Naive thymus-derived CD4-positive, alpha-beta T cell (primary cell): ENCODE measurements at regions not wholly inside any gene's neighbourhood (a gene's known extent, or its start where the extent isn't known, plus 50 kb on each side); places are given as distances from the start of the nearest gene placed in this dataset.

Experiments
- ATAC-seq: fragments of 150-1000 bp; cut with Tn5 transposase; 2 replicates; pipeline ENCODE4 v1.10.0; 2021; ENCODE audit warnings: mild to moderate bottlenecking, moderate library complexity
- CTCF ChIA-PET: fragments of 350-600 bp; sonication (Branson Sonifier 250); formaldehyde crosslinking; loops from one replicate; lab custom pipeline; 2021; ENCODE audit warnings: antibody characterized with exemption; lab: Charles Lee
- POLR2A ChIA-PET: fragments of 350-600 bp; sonication (Branson Sonifier 250); formaldehyde crosslinking; loops from one replicate; lab custom pipeline; 2021; ENCODE audit warnings: antibody characterized with exemption, inconsistent platforms; lab: Charles Lee
- DNase-seq, 9 donors: peaks; one replicate each; pipeline versions ENCODE4 v3.0.0 to v3.0.0-alpha.2; 2020 to 2022; ENCODE audit warnings: mixed read lengths in 1 of 9
- H3K27ac ChIP-seq: one replicate; pipeline ENCODE4 v1.7.0; 2013; ENCODE audit warnings: mild to moderate bottlenecking, low read depth, low read length, moderate library complexity
- H3K27me3 ChIP-seq, 2 donors: one replicate each; pipeline ENCODE4 v1.7.0; 2013; ENCODE audit warnings: low read length in 2 of 2, mild to moderate bottlenecking in 2 of 2, moderate library complexity in 2 of 2; ENCODE audit not compliant: control insufficient read depth in 2 of 2, insufficient read depth in 2 of 2
- H3K36me3 ChIP-seq, 3 experiments: 1 replicate in 2 of 3; 2 replicates in 1 of 3; pipeline ENCODE4 v1.7.0; 2013; ENCODE audit warnings: low read length in 3 of 3, mild to moderate bottlenecking in 3 of 3, moderate library complexity in 1 of 3; ENCODE audit not compliant: insufficient read depth in 3 of 3, control insufficient read depth in 2 of 3
- H3K4me1 ChIP-seq, 2 donors: one replicate each; pipeline ENCODE4 v1.7.0; 2013; ENCODE audit warnings: low read length in 2 of 2, mild to moderate bottlenecking in 2 of 2, moderate library complexity in 1 of 2; ENCODE audit not compliant: control insufficient read depth in 2 of 2, insufficient read depth in 2 of 2
- H3K4me3 ChIP-seq: 2 replicates; pipeline ENCODE4 v1.7.0; 2013; ENCODE audit warnings: mild to moderate bottlenecking, low read length
- H3K9me3 ChIP-seq, 3 experiments: 1 replicate in 2 of 3; 2 replicates in 1 of 3; pipeline ENCODE4 v1.7.0; 2013; ENCODE audit warnings: low read length in 3 of 3; ENCODE audit not compliant: control insufficient read depth in 2 of 3
- H3K27ac Mint-ChIP-seq, 9 donors: one replicate each; pipeline ENCODE4 v1.8.0; 2020 to 2022; ENCODE audit warnings: mixed read lengths in 9 of 9, mild to moderate bottlenecking in 8 of 9, moderate library complexity in 5 of 9, inconsistent platforms in 2 of 9
- H3K27me3 Mint-ChIP-seq, 5 donors: one replicate each; pipeline ENCODE4 v1.8.0; 2021 to 2022; ENCODE audit warnings: mixed read lengths in 5 of 5, mild to moderate bottlenecking in 1 of 5
- H3K36me3 Mint-ChIP-seq, 5 donors: one replicate each; pipeline ENCODE4 v1.8.0; 2020 to 2022; ENCODE audit warnings: mixed read lengths in 5 of 5, mild to moderate bottlenecking in 3 of 5, inconsistent platforms in 1 of 5
- H3K4me1 Mint-ChIP-seq, 7 donors: one replicate each; pipeline ENCODE4 v1.8.0; 2020 to 2022; ENCODE audit warnings: mixed read lengths in 7 of 7, mild to moderate bottlenecking in 3 of 7, inconsistent platforms in 1 of 7
- H3K4me3 Mint-ChIP-seq, 10 donors: one replicate each; pipeline ENCODE4 v1.8.0; 2020 to 2022; ENCODE audit warnings: mild to moderate bottlenecking in 10 of 10, mixed read lengths in 10 of 10, moderate library complexity in 6 of 10, inconsistent platforms in 2 of 10
- H3K9me3 Mint-ChIP-seq, 11 donors: one replicate each; pipeline ENCODE4 v1.8.0; 2020 to 2022; ENCODE audit warnings: mixed read lengths in 11 of 11, mild to moderate bottlenecking in 4 of 11, inconsistent platforms in 1 of 11, moderate library complexity in 1 of 11
- intact Hi-C, 2 donors: fragments of 100-400 bp; cut with micrococcal nuclease; formaldehyde crosslinking; loops; one replicate each; pipeline ENCODE4 v1.15.1; 2023

- no peak for DNase-seq
- peaks cover 0 to 2% (median 0%) of the 10 kb centered on the region in 11 donors for H3K9me3 Mint-ChIP-seq
- H3K36me3 ChIP-seq, result no peaks in the 10 kb centered on the region
- H3K4me3 ChIP-seq, result no peak overlapping the region
- H3K36me3 Mint-ChIP-seq, result no peaks in the 10 kb centered on the region
- no peak for ATAC-seq
- intact Hi-C loops, result no loop called here
- no peak overlapping the region for H3K4me3 Mint-ChIP-seq
- POLR2A ChIA-PET, result no interaction called here
- H3K27ac Mint-ChIP-seq, result no peak overlapping the region
- H3K27me3 Mint-ChIP-seq, result peaks cover 4 to 18% (median 8%) of the 10 kb centered on the region in 5 donors
- H3K9me3 ChIP-seq, result no peaks in the 10 kb centered on the region
- no peaks in the 10 kb centered on the region for H3K27me3 ChIP-seq
- H3K27ac ChIP-seq, result no peak overlapping the region
- no peaks in the 10 kb centered on the region for H3K4me1 ChIP-seq
- CTCF ChIA-PET, result no interaction called here
- no peaks in the 10 kb centered on the region for H3K4me1 Mint-ChIP-seq
Observed at GRCh38 chr3:161156936-161157335, 51.8 kb upstream of the B3GALNT1 start.

- DNase-seq (no peak), ATAC-seq (no peak)
- ChIA-PET POLR2A (interaction anchor here (0.9 kb wide), 1 partner anchor 22 kb away, joined by 3 read pairs; no protein-coding TSS in a partner anchor), CTCF (no interaction called here)
- peaks cover 0 to 15% (median 5%) of the 10 kb centered on the region in 11 donors for H3K9me3 Mint-ChIP-seq
- no peak overlapping the region for H3K4me3 ChIP-seq
- intact Hi-C loops, result no loop called here
- peaks cover 0 to 3% (median 0%) of the 10 kb centered on the region in 5 donors for H3K36me3 Mint-ChIP-seq
- H3K4me1 Mint-ChIP-seq, result peaks cover 0 to 2% (median 0%) of the 10 kb centered on the region in 7 donors
- no peak overlapping the region for H3K27ac Mint-ChIP-seq
- H3K9me3 ChIP-seq, result no peaks in the 10 kb centered on the region
- no peaks in the 10 kb centered on the region for H3K4me1 ChIP-seq
- H3K36me3 ChIP-seq, result no peaks in the 10 kb centered on the region
- H3K27ac ChIP-seq, result no peak overlapping the region
- peaks cover 0 to 18% (median 5%) of the 10 kb centered on the region in 5 donors for H3K27me3 Mint-ChIP-seq
- H3K27me3 ChIP-seq, result no peaks in the 10 kb centered on the region
- H3K4me3 Mint-ChIP-seq, result no peak overlapping the region
Observed at GRCh38 chr3:161161603-161162002, 56.5 kb upstream of the B3GALNT1 start.

GRCh38 chr3:161163297-161163696, 57.8 kb upstream of the NMD3 start:
- intact Hi-C loops, result no loop called here
- Histone ChIP-seq H3K4me1 (no peaks in the 10 kb centered on the region), H3K9me3 (no peaks in the 10 kb centered on the region), H3K4me3 (no peak overlapping the region), H3K27me3 (no peaks in the 10 kb centered on the region), H3K36me3 (no peaks in the 10 kb centered on the region), H3K27ac (no peak overlapping the region)
- H3K4me3 Mint-ChIP-seq, result no peak overlapping the region
- DNase-seq (no peak), ATAC-seq (no peak)
- ChIA-PET CTCF (no interaction called here), POLR2A (no interaction called here)
- peaks cover 0 to 3% (median 0%) of the 10 kb centered on the region in 5 donors for H3K36me3 Mint-ChIP-seq
- peaks cover 0 to 15% (median 5%) of the 10 kb centered on the region in 11 donors for H3K9me3 Mint-ChIP-seq
- H3K27ac Mint-ChIP-seq, result no peak overlapping the region
- peaks cover 0 to 12% (median 4%) of the 10 kb centered on the region in 5 donors for H3K27me3 Mint-ChIP-seq
- H3K4me1 Mint-ChIP-seq, result peaks cover 0 to 2% (median 0%) of the 10 kb centered on the region in 7 donors

DNA sequence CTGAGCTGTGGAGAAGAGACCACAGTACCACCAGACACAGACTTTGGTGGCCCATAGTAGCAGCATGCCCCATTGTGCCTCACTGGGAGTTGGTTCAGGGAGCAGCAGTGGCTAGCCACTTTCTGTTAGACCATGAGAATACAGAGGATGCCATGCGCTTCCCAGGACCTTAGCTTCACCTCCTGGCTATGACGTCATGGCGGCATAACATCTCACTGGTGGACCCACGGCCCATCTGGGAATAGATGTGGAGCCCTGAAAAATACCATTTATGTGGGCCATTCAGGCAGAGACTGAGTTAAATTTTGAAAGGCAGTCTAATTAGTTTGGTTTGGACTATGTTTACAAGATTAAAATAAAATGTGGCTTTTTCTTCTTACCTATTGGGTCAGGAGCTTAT, 55.1 kb upstream of the NMD3 start:
- Mint-ChIP-seq H3K9me3 (peaks cover 0 to 15% (median 4%) of the 10 kb centered on the region in 11 donors), H3K4me3 (no peak overlapping the region), H3K27ac (no peak overlapping the region), H3K36me3 (peaks cover 0 to 3% (median 0%) of the 10 kb centered on the region in 5 donors), H3K4me1 (peaks cover 0 to 2% (median 0%) of the 10 kb centered on the region in 7 donors), H3K27me3 (peaks cover 0 to 9% (median 0%) of the 10 kb centered on the region in 5 donors)
- H3K4me3 ChIP-seq, result no peak overlapping the region
- ChIA-PET CTCF (no interaction called here), POLR2A (no interaction called here)
- ATAC-seq (no peak), DNase-seq (no peak)
- no peaks in the 10 kb centered on the region for H3K9me3 ChIP-seq
- H3K36me3 ChIP-seq, result no peaks in the 10 kb centered on the region
- intact Hi-C loops, result no loop called here
- no peaks in the 10 kb centered on the region for H3K4me1 ChIP-seq
- H3K27ac ChIP-seq, result no peak overlapping the region
- H3K27me3 ChIP-seq, result no peaks in the 10 kb centered on the region

- peaks cover 0 to 13% (median 5%) of the 10 kb centered on the region in 11 donors for H3K9me3 Mint-ChIP-seq
- peak; percentile 20 for ATAC-seq
Observed at GRCh38 chr3:161171113-161171512, 50.0 kb upstream of the NMD3 start.

More at GRCh38 chr3:161171113-161171512, 50.0 kb upstream of the NMD3 start:
- ChIA-PET CTCF (no interaction called here), POLR2A (no interaction called here)
- Histone ChIP-seq H3K4me3 (no peak overlapping the region), H3K36me3 (no peaks in the 10 kb centered on the region), H3K27me3 (no peaks in the 10 kb centered on the region), H3K27ac (no peak overlapping the region), H3K4me1 (no peaks in the 10 kb centered on the region), H3K9me3 (no peaks in the 10 kb centered on the region)
- Mint-ChIP-seq H3K36me3 (no peaks in the 10 kb centered on the region), H3K4me3 (no peak overlapping the region), H3K4me1 (no peaks in the 10 kb centered on the region), H3K27ac (no peak overlapping the region), H3K27me3 (peaks cover 0 to 10% (median 4%) of the 10 kb centered on the region in 5 donors)
- intact Hi-C loops, result no loop called here
- DNase-seq, result no peak
